ENCODE measurements at regions not wholly inside any gene's neighbourhood (a gene's known extent, or its start where the extent isn't known, plus 50 kb on each side); places are given as distances from the start of the nearest gene placed in this dataset.

DNA sequence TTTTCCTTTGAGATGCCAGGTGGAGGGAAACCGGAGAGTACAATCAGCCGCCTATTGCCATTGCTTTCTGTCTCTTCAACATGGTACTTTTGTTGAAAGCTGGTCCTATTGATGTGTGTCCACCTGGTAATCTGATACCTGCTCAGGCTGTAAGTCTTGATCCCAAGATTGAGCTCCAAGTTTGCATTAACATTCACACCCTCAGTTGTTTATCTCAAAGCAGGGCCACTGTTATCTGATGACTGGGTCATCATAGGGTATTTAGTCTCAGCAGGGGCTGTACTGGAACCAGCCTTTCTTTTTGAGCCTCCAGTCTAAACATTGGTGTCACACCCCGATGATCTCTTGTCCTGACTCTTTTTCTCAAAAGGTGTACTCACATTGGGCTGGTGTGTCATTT, 370.3 kb upstream of the TOM1L1 start:
- WGBS, 2 experiments (ENCODE audit: insufficient coverage in 1 of 2, insufficient read length in 1 of 2) = 80% methylated on average over 3 of the region's 3 CpGs; no CpG with 5 or more reads in 1 of the 2 experiments
- H3K4me3 Mint-ChIP-seq = no peak overlapping the region
- H3K27ac ChIP-seq (ENCODE audit: low read depth, low read length) = no peak overlapping the region

DNA sequence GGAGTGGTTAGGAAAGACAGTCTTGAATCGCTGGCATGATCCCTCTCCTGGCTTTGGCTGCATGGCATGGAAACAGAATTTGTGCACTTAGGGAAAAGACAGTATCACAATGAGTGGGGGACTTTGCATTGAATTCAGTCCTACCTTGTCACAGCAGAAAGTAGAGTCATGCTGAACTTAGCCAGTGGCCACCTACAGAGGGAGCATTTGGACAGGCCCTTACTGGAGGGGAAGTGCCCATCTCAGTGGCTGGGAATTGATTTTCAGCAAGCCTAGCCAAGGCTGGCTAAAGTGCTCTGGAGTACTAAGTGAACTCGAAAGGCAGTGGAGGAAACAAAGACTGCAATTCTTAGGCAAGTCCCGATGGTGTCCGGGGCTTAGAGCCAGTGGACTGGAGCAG, 364.3 kb upstream of the TOM1L1 start:
- peaks cover 3% of the 10 kb centered on the region for H3K27me3 ChIP-seq (ENCODE audit: control insufficient read depth, insufficient read depth, low read length, poor library complexity, severe bottlenecking)
- 88 to 100% methylated on average over 2 to 4 of the region's 4 CpGs for WGBS, 2 experiments (ENCODE audit: insufficient coverage in 1 of 2, insufficient read length in 1 of 2)
- peak; percentile 64 for DNase-seq

More for the DNA sequence above, 370.3 kb upstream of the TOM1L1 start:
- no peak overlapping the region for H3K9ac ChIP-seq (ENCODE audit: extremely low read depth, low read length, poor library complexity, severe bottlenecking)
- DNase-seq = peak; percentile 62
- Mint-ChIP-seq H3K27me3 (ENCODE audit: insufficient read depth) (peaks cover 15% of the 10 kb centered on the region), H3K9me3 (no peaks in the 10 kb centered on the region), H3K36me3 (ENCODE audit: low read depth) (no peaks in the 10 kb centered on the region), H3K4me1 (peaks cover 17% of the 10 kb centered on the region), H3K27ac (no peak overlapping the region)
- TF ChIP-seq, protein P1, sequence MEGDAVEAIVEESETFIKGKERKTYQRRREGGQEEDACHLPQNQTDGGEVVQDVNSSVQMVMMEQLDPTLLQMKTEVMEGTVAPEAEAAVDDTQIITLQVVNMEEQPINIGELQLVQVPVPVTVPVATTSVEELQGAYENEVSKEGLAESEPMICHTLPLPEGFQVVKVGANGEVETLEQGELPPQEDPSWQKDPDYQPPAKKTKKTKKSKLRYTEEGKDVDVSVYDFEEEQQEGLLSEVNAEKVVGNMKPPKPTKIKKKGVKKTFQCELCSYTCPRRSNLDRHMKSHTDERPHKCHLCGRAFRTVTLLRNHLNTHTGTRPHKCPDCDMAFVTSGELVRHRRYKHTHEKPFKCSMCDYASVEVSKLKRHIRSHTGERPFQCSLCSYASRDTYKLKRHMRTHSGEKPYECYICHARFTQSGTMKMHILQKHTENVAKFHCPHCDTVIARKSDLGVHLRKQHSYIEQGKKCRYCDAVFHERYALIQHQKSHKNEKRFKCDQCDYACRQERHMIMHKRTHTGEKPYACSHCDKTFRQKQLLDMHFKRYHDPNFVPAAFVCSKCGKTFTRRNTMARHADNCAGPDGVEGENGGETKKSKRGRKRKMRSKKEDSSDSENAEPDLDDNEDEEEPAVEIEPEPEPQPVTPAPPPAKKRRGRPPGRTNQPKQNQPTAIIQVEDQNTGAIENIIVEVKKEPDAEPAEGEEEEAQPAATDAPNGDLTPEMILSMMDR (conservative IDR thresholded peaks at IDR 0.05) = no peak
- H3K36me3 ChIP-seq (ENCODE audit: control insufficient read depth, insufficient read depth, low read length) = no peaks in the 10 kb centered on the region
- peaks cover 5% of the 10 kb centered on the region for H3K4me1 ChIP-seq (ENCODE audit: control insufficient read depth, insufficient read depth, low read length)
- H3K9me3 ChIP-seq (ENCODE audit: control insufficient read depth, low read length) = no peaks in the 10 kb centered on the region
- H3K27me3 ChIP-seq (ENCODE audit: control insufficient read depth, insufficient read depth, low read length, poor library complexity, severe bottlenecking) = peaks cover 3% of the 10 kb centered on the region
- H3K4me3 ChIP-seq (ENCODE audit: low read length) = no peak overlapping the region

DNA sequence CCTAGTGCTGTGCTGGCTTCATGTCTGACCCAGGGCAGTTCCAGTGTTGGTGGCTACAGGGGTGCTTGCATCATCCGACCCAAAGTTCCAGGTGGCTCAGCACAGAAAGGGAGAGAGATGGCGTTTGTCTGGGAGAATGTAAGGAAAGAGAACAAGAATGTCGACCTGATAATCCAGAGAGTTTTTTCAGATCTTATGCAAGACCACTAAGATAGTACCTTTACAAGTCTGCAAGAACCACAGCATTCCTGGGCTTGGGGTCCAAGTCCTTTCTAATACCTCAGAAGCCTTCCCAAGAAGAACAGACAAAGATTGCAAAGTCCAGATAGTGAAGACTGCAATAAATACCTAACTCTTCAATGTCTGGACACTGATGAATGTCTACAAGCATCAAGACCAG, 363.0 kb upstream of the TOM1L1 start:
- no peak overlapping the region for H3K27ac Mint-ChIP-seq
- no peak for DNase-seq
- Histone ChIP-seq H3K27ac (ENCODE audit: low read depth, low read length) (no peak overlapping the region), H3K9me3 (ENCODE audit: control insufficient read depth, low read length) (no peaks in the 10 kb centered on the region), H3K36me3 (ENCODE audit: control insufficient read depth, insufficient read depth, low read length) (no peaks in the 10 kb centered on the region), H3K9ac (ENCODE audit: extremely low read depth, low read length, poor library complexity, severe bottlenecking) (no peak overlapping the region), H3K27me3 (ENCODE audit: control insufficient read depth, insufficient read depth, low read length, poor library complexity, severe bottlenecking) (peaks cover 3% of the 10 kb centered on the region), H3K4me3 (ENCODE audit: low read length) (no peak overlapping the region), H3K4me1 (ENCODE audit: control insufficient read depth, insufficient read depth, low read length) (no peaks in the 10 kb centered on the region)
- H3K9me3 Mint-ChIP-seq = no peaks in the 10 kb centered on the region
- TF ChIP-seq, protein P1 (conservative IDR thresholded peaks at IDR 0.05) = no peak
- peaks cover 8% of the 10 kb centered on the region for H3K27me3 Mint-ChIP-seq (ENCODE audit: insufficient read depth)
- no peaks in the 10 kb centered on the region for H3K4me1 Mint-ChIP-seq
- H3K4me3 Mint-ChIP-seq = no peak overlapping the region
- H3K36me3 Mint-ChIP-seq (ENCODE audit: low read depth) = no peaks in the 10 kb centered on the region
- 96% methylated on average over 3 of the region's 3 CpGs; no CpG with 5 or more reads in 1 of the 2 experiments for WGBS, 2 experiments (ENCODE audit: insufficient coverage in 1 of 2, insufficient read length in 1 of 2)

More for the DNA sequence above, 364.3 kb upstream of the TOM1L1 start:
- Histone ChIP-seq H3K27ac (ENCODE audit: low read depth, low read length) (no peak overlapping the region), H3K4me3 (ENCODE audit: low read length) (no peak overlapping the region), H3K9ac (ENCODE audit: extremely low read depth, low read length, poor library complexity, severe bottlenecking) (no peak overlapping the region), H3K36me3 (ENCODE audit: control insufficient read depth, insufficient read depth, low read length) (no peaks in the 10 kb centered on the region), H3K9me3 (ENCODE audit: control insufficient read depth, low read length) (no peaks in the 10 kb centered on the region), H3K4me1 (ENCODE audit: control insufficient read depth, insufficient read depth, low read length) (no peaks in the 10 kb centered on the region)
- Mint-ChIP-seq H3K27me3 (ENCODE audit: insufficient read depth) (peaks cover 10% of the 10 kb centered on the region), H3K4me1 (no peaks in the 10 kb centered on the region), H3K4me3 (no peak overlapping the region), H3K9me3 (no peaks in the 10 kb centered on the region), H3K27ac (no peak overlapping the region), H3K36me3 (ENCODE audit: low read depth) (no peaks in the 10 kb centered on the region)
- TF ChIP-seq, protein P1 (conservative IDR thresholded peaks at IDR 0.05) = peak; percentile 62

Data from endodermal cell (in vitro differentiated cells).